PC-9 (cell line): ENCODE measurements at regions not wholly inside any gene's neighbourhood (a gene's known extent, or its start where the extent isn't known, plus 50 kb on each side); places are given as distances from the start of the nearest gene placed in this dataset.
"Not testable (repeated sequence)": the region's sequence is repeated elsewhere in the genome, so short reads cannot be mapped to it uniquely, and the experiment has no call there.

Experiments used
- BruUV-seq: library from RNA; stranded (reverse); fragments of 400-500 nt; replicated peaks from 2 replicates; lab custom pipeline; 2021; lab: Mats Ljungman, UMichigan
- CTCF ChIA-PET: fragments of 300-600 bp; sonication (Branson Sonifier 250); formaldehyde crosslinking; loops from one replicate; lab custom pipeline; 2022; ENCODE audit warnings: antibody characterized with exemption; lab: Charles Lee
- POLR2A ChIA-PET: fragments of 300-600 bp; sonication (Branson Sonifier 250); formaldehyde crosslinking; loops from one replicate; lab custom pipeline; 2022; ENCODE audit warnings: antibody characterized with exemption; ENCODE audit not compliant: unreplicated experiment; lab: Charles Lee
- DNase-seq, 2 experiments: peaks; one replicate each; pipeline versions ENCODE4 v3.0.0 to v3.0.0-alpha.2; 2015 to 2022; ENCODE audit warnings: mixed read lengths in 1 of 2
- H2AFZ ChIP-seq: fragments of 200-600 bp; sonication (generic); 2 replicates; pipeline ENCODE4 v1.8.1; 2017; ENCODE audit warnings: antibody characterized with exemption
- H3F3A ChIP-seq: fragments of 200-600 bp; sonication (generic); 2 replicates; pipeline ENCODE4 v1.8.1; 2017; ENCODE audit warnings: antibody characterized with exemption, mild to moderate bottlenecking, low read depth; ENCODE audit not compliant: insufficient read depth
- H3K27ac ChIP-seq: fragments of 200-600 bp; sonication (generic); 2 replicates; pipeline ENCODE4 v1.6.1; 2016; ENCODE audit warnings: mixed run types
- H3K27me3 ChIP-seq: fragments of 200-600 bp; sonication (generic); 2 replicates; pipeline ENCODE4 v1.6.1; 2016; ENCODE audit warnings: low read depth, mixed run types; ENCODE audit not compliant: insufficient read depth
- H3K36me3 ChIP-seq: fragments of 200-600 bp; sonication (generic); 2 replicates; pipeline ENCODE4 v1.6.1; 2016; ENCODE audit warnings: low read depth, mixed run types
- H3K4me1 ChIP-seq: fragments of 200-600 bp; sonication (generic); replicated peaks from 2 replicates; pipeline ENCODE4 v1.6.1; 2016; ENCODE audit warnings: mixed run types; ENCODE audit not compliant: insufficient read depth
- H3K4me2 ChIP-seq: fragments of 200-600 bp; sonication (generic); 2 replicates; pipeline ENCODE4 v1.6.1; 2017; ENCODE audit warnings: mixed run types
- H3K4me3 ChIP-seq: fragments of 200-600 bp; sonication (generic); 2 replicates; pipeline ENCODE4 v1.6.1; 2016; ENCODE audit warnings: mixed run types
- H3K79me2 ChIP-seq: fragments of 200-600 bp; sonication (generic); 2 replicates; pipeline ENCODE4 v1.6.1; 2017; ENCODE audit warnings: low read depth, mixed run types
- H3K9me2 ChIP-seq: fragments of 200-600 bp; sonication (generic); 2 replicates; pipeline ENCODE4 v1.8.1; 2017; ENCODE audit warnings: mild to moderate bottlenecking; ENCODE audit not compliant: insufficient read depth
- H3K9me3 ChIP-seq: fragments of 200-600 bp; sonication (generic); 2 replicates; pipeline ENCODE4 v1.8.1; 2016; ENCODE audit warnings: low read depth; ENCODE audit not compliant: insufficient read depth
- H4K20me1 ChIP-seq: fragments of 200-600 bp; sonication (generic); 2 replicates; pipeline ENCODE4 v1.8.1; 2017; ENCODE audit not compliant: insufficient read depth
- intact Hi-C: fragments of 100-400 bp; cut with micrococcal nuclease; formaldehyde crosslinking; loops from one replicate; pipeline ENCODE4 v1.10.0; 2022; ENCODE audit not compliant: unreplicated experiment

DNA sequence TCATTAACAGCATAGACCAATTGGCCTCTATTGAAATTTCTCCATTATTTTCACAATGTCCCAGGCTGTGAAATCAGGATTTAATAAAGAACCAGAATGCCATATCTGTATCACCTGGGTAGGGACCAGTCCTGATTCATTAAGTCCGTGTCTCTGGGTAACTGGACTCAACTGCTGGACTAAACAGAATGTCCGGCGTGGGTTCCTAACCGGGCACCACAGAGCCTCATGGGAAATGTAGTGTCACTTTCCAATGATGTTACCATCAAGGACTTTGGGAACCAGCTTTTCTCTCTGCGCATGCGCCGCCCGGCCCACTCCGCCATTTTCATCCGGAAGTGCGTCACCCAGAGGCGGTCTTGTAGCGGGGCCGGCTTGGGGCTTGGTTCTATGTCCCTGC, 3430.4 kb upstream of the OR11H1 start:
- H2AFZ ChIP-seq, H3K9me3 ChIP-seq, POLR2A ChIA-PET, CTCF ChIA-PET, H3K4me3 ChIP-seq, H3K4me2 ChIP-seq, H4K20me1 ChIP-seq, H3K27ac ChIP-seq, BruUV-seq, H3K27me3 ChIP-seq, H3F3A ChIP-seq, H3K79me2 ChIP-seq, H3K9me2 ChIP-seq, H3K4me1 ChIP-seq, H3K36me3 ChIP-seq, intact Hi-C loops: not testable (repeated sequence)
- DNase-seq, result peak in 1 of 2 experiments; percentile 0
